GM23338 (cell line): ENCODE measurements at regions not wholly inside any gene's neighbourhood (a gene's known extent, or its start where the extent isn't known, plus 50 kb on each side); places are given as distances from the start of the nearest gene placed in this dataset.
A peak's percentile ranks its signal among the peaks of the same experiment; 100 is the strongest.

Experiments used
- ATAC-seq: fragments of 200-7000 bp; cut with Tn5 transposase; 3 replicates; pipeline ENCODE4 v1.9.1; 2020
- DNase-seq: peaks from one replicate; pipeline ENCODE4 v3.0.0-alpha.2; 2015; ENCODE audit warnings: low spot score
- H2AFZ ChIP-seq: fragments of 200-600 bp; sonication (generic); 2 replicates; pipeline ENCODE4 v1.8.0; 2016; ENCODE audit warnings: antibody characterized with exemption, mild to moderate bottlenecking, moderate library complexity
- H3F3A ChIP-seq: fragments of 200-600 bp; sonication (generic); replicated peaks from 2 replicates; pipeline ENCODE4 v1.8.0; 2017; ENCODE audit warnings: antibody characterized with exemption, mixed run types, low read depth
- H3K27ac ChIP-seq: fragments of 200-600 bp; sonication (generic); 2 replicates; pipeline ENCODE4 v1.6.1; 2016; ENCODE audit warnings: low read depth
- H3K27me3 ChIP-seq: fragments of 200-600 bp; sonication (generic); 2 replicates; pipeline ENCODE4 v1.8.0; 2016; ENCODE audit warnings: mild to moderate bottlenecking, mixed run types, moderate library complexity; ENCODE audit not compliant: insufficient read depth
- H3K36me3 ChIP-seq: fragments of 200-600 bp; sonication (generic); 2 replicates; pipeline ENCODE4 v1.8.0; 2016; ENCODE audit warnings: mild to moderate bottlenecking; ENCODE audit not compliant: insufficient read depth
- H3K4me1 ChIP-seq: fragments of 200-600 bp; sonication (generic); 2 replicates; pipeline ENCODE4 v1.8.0; 2016; ENCODE audit warnings: mild to moderate bottlenecking, moderate library complexity; ENCODE audit not compliant: insufficient read depth
- H3K4me2 ChIP-seq: fragments of 200-600 bp; sonication (generic); 2 replicates; pipeline ENCODE4 v1.7.1; 2017; ENCODE audit warnings: mixed run types
- H3K4me3 ChIP-seq: fragments of 200-600 bp; sonication (generic); 2 replicates; pipeline ENCODE4 v1.6.1; 2016; ENCODE audit warnings: mixed run types
- H3K79me2 ChIP-seq: fragments of 200-600 bp; sonication (generic); replicated peaks from 2 replicates; pipeline ENCODE4 v1.8.0; 2017; ENCODE audit warnings: mild to moderate bottlenecking; ENCODE audit not compliant: insufficient read depth
- H3K9me2 ChIP-seq: fragments of 200-600 bp; sonication (generic); 2 replicates; pipeline ENCODE4 v1.8.0; 2017; ENCODE audit not compliant: insufficient read depth
- H4K20me1 ChIP-seq: fragments of 200-600 bp; sonication (generic); replicated peaks from 2 replicates; pipeline ENCODE4 v1.8.0; 2017; ENCODE audit warnings: mild to moderate bottlenecking; ENCODE audit not compliant: insufficient read depth
- H3K27ac Mint-ChIP-seq: 2 replicates; pipeline ENCODE4 v1.8.0; 2020; ENCODE audit warnings: inconsistent platforms, mild to moderate bottlenecking, moderate library complexity, mixed read lengths
- H3K27me3 Mint-ChIP-seq: 3 replicates; pipeline ENCODE4 v1.8.0; 2022; ENCODE audit warnings: low read depth, mild to moderate bottlenecking, moderate library complexity, mixed read lengths, inconsistent platforms; ENCODE audit not compliant: insufficient read depth, poor library complexity
- H3K36me3 Mint-ChIP-seq: 3 replicates; pipeline ENCODE4 v1.8.0; 2021; ENCODE audit warnings: low read depth, mild to moderate bottlenecking, inconsistent platforms, moderate library complexity, mixed read lengths
- H3K4me1 Mint-ChIP-seq: 3 replicates; pipeline ENCODE4 v1.8.0; 2020; ENCODE audit warnings: mild to moderate bottlenecking, inconsistent platforms, mixed read lengths
- H3K4me3 Mint-ChIP-seq: 3 replicates; pipeline ENCODE4 v1.8.0; 2021; ENCODE audit warnings: moderate library complexity, mild to moderate bottlenecking, inconsistent platforms, mixed read lengths
- H3K9me3 Mint-ChIP-seq: 3 replicates; pipeline ENCODE4 v1.8.0; 2020; ENCODE audit warnings: moderate library complexity, mild to moderate bottlenecking, inconsistent platforms, mixed read lengths
- EZH2 ChIP-seq: fragments of 200-600 bp; sonication (generic); IDR thresholded peaks from one replicate; pipeline ENCODE4 v1.8.0; 2017; ENCODE audit warnings: antibody characterized with exemption, mild to moderate bottlenecking, low read depth; ENCODE audit not compliant: unreplicated experiment
- EZH2phosphoT487 ChIP-seq: fragments of 200-600 bp; sonication (generic); IDR thresholded peaks from one replicate; pipeline ENCODE4 v1.8.1; 2018; ENCODE audit warnings: antibody characterized with exemption; ENCODE audit not compliant: unreplicated experiment
- ZNF114 ChIP-seq: fragments of 250-450 bp; sonication (Bioruptor Pico); IDR thresholded peaks from 2 replicates; pipeline ENCODE4 v1.5.0; 2020; ENCODE audit warnings: mild to moderate bottlenecking, moderate library complexity
- TF ChIP-seq, protein P1 (sequence below), 2 experiments: fragments of 200-600 bp in 1 of 2; sonication (generic) in 1 of 2; conservative IDR thresholded peaks; 2 replicates each; pipeline versions ENCODE4 v1.5.1 to v1.6.1; 2016 to 2017; ENCODE audit warnings: antibody characterized with exemption in 2 of 2, low read depth in 2 of 2, mild to moderate bottlenecking in 2 of 2, moderate library complexity in 1 of 2
- TF ChIP-seq, protein P2 (sequence below): fragments of 250-450 bp; sonication (Bioruptor Pico); IDR thresholded peaks from 2 replicates; pipeline ENCODE4 v1.5.0; 2020; ENCODE audit warnings: mild to moderate bottlenecking, moderate library complexity
- TF ChIP-seq, protein P3 (sequence below): IDR thresholded peaks from one replicate; pipeline ENCODE4 v1.6.1; 2018; ENCODE audit warnings: antibody characterized with exemption; ENCODE audit not compliant: unreplicated experiment

DNA sequence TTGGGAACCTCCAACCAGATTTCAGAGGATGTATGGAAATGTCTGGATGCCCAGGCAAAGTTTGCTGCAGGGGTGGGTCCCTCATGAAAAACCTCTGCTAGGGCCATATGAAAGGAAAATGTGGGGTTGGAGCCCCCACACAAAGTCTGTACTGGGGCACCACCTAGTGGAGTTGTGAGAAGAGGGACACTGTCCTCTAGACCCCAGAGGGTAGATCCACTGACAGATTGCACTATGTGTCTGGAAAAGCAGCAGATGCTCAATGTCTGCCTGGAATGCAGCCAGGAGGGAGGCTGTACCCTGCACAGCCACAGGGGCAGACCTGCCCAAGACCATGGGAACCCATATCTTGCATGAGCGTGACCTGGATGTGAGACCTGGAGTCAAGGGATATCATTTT is 573.7 kb upstream of the NXPH2 start:
- Mint-ChIP-seq H3K36me3 (peaks cover 17% of the 10 kb centered on the region), H3K9me3 (peaks cover 24% of the 10 kb centered on the region), H3K4me3 (no peak overlapping the region), H3K4me1 (no peaks in the 10 kb centered on the region), H3K27ac (no peak overlapping the region), H3K27me3 (no peaks in the 10 kb centered on the region)
- no peaks in the 10 kb centered on the region for H3K79me2 ChIP-seq
- no peaks in the 10 kb centered on the region for H3F3A ChIP-seq
- DNase-seq, result peak; percentile 5
- H3K4me1 ChIP-seq, result no peaks in the 10 kb centered on the region
- no peak overlapping the region for H3K4me2 ChIP-seq
- no peak for ATAC-seq
- no peak overlapping the region for H2AFZ ChIP-seq
- H3K27ac ChIP-seq, result no peak overlapping the region
- H4K20me1 ChIP-seq, result no peaks in the 10 kb centered on the region
- H3K27me3 ChIP-seq, result no peaks in the 10 kb centered on the region
- H3K36me3 ChIP-seq, result no peaks in the 10 kb centered on the region
- TF ChIP-seq, protein P1, sequence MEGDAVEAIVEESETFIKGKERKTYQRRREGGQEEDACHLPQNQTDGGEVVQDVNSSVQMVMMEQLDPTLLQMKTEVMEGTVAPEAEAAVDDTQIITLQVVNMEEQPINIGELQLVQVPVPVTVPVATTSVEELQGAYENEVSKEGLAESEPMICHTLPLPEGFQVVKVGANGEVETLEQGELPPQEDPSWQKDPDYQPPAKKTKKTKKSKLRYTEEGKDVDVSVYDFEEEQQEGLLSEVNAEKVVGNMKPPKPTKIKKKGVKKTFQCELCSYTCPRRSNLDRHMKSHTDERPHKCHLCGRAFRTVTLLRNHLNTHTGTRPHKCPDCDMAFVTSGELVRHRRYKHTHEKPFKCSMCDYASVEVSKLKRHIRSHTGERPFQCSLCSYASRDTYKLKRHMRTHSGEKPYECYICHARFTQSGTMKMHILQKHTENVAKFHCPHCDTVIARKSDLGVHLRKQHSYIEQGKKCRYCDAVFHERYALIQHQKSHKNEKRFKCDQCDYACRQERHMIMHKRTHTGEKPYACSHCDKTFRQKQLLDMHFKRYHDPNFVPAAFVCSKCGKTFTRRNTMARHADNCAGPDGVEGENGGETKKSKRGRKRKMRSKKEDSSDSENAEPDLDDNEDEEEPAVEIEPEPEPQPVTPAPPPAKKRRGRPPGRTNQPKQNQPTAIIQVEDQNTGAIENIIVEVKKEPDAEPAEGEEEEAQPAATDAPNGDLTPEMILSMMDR (conservative IDR thresholded peaks at IDR 0.05; ENCODE audit: low read depth in 2 of 2), result peak; percentile 38 to 70
- no peak for TF ChIP-seq EZH2
- H3K9me2 ChIP-seq, result no peaks in the 10 kb centered on the region
- no peak overlapping the region for H3K4me3 ChIP-seq

GRCh38 chr2:139317259-139317658 is 537.1 kb upstream of the NXPH2 start:
- peaks cover 14% of the 10 kb centered on the region for H3K4me1 ChIP-seq
- Mint-ChIP-seq H3K27me3 (peaks cover 3% of the 10 kb centered on the region), H3K4me3 (no peak overlapping the region), H3K27ac (0 out of 2 replicates have a peak overlapping the region, but pooled peaks have one; percentile 28), H3K9me3 (no peaks in the 10 kb centered on the region), H3K4me1 (peaks cover 17% of the 10 kb centered on the region), H3K36me3 (no peaks in the 10 kb centered on the region)
- ATAC-seq (peak; percentile 75), DNase-seq (peak; percentile 52)
- H3K4me3 ChIP-seq, result no peak overlapping the region
- H3K4me2 ChIP-seq, result 0 out of 2 replicates have a peak overlapping the region, but pooled peaks have one; percentile 23
- no peaks in the 10 kb centered on the region for H4K20me1 ChIP-seq
- H3F3A ChIP-seq, result no peaks in the 10 kb centered on the region
- H3K9me2 ChIP-seq, result no peaks in the 10 kb centered on the region
- H3K27me3 ChIP-seq, result no peaks in the 10 kb centered on the region
- TF ChIP-seq, protein P2, sequence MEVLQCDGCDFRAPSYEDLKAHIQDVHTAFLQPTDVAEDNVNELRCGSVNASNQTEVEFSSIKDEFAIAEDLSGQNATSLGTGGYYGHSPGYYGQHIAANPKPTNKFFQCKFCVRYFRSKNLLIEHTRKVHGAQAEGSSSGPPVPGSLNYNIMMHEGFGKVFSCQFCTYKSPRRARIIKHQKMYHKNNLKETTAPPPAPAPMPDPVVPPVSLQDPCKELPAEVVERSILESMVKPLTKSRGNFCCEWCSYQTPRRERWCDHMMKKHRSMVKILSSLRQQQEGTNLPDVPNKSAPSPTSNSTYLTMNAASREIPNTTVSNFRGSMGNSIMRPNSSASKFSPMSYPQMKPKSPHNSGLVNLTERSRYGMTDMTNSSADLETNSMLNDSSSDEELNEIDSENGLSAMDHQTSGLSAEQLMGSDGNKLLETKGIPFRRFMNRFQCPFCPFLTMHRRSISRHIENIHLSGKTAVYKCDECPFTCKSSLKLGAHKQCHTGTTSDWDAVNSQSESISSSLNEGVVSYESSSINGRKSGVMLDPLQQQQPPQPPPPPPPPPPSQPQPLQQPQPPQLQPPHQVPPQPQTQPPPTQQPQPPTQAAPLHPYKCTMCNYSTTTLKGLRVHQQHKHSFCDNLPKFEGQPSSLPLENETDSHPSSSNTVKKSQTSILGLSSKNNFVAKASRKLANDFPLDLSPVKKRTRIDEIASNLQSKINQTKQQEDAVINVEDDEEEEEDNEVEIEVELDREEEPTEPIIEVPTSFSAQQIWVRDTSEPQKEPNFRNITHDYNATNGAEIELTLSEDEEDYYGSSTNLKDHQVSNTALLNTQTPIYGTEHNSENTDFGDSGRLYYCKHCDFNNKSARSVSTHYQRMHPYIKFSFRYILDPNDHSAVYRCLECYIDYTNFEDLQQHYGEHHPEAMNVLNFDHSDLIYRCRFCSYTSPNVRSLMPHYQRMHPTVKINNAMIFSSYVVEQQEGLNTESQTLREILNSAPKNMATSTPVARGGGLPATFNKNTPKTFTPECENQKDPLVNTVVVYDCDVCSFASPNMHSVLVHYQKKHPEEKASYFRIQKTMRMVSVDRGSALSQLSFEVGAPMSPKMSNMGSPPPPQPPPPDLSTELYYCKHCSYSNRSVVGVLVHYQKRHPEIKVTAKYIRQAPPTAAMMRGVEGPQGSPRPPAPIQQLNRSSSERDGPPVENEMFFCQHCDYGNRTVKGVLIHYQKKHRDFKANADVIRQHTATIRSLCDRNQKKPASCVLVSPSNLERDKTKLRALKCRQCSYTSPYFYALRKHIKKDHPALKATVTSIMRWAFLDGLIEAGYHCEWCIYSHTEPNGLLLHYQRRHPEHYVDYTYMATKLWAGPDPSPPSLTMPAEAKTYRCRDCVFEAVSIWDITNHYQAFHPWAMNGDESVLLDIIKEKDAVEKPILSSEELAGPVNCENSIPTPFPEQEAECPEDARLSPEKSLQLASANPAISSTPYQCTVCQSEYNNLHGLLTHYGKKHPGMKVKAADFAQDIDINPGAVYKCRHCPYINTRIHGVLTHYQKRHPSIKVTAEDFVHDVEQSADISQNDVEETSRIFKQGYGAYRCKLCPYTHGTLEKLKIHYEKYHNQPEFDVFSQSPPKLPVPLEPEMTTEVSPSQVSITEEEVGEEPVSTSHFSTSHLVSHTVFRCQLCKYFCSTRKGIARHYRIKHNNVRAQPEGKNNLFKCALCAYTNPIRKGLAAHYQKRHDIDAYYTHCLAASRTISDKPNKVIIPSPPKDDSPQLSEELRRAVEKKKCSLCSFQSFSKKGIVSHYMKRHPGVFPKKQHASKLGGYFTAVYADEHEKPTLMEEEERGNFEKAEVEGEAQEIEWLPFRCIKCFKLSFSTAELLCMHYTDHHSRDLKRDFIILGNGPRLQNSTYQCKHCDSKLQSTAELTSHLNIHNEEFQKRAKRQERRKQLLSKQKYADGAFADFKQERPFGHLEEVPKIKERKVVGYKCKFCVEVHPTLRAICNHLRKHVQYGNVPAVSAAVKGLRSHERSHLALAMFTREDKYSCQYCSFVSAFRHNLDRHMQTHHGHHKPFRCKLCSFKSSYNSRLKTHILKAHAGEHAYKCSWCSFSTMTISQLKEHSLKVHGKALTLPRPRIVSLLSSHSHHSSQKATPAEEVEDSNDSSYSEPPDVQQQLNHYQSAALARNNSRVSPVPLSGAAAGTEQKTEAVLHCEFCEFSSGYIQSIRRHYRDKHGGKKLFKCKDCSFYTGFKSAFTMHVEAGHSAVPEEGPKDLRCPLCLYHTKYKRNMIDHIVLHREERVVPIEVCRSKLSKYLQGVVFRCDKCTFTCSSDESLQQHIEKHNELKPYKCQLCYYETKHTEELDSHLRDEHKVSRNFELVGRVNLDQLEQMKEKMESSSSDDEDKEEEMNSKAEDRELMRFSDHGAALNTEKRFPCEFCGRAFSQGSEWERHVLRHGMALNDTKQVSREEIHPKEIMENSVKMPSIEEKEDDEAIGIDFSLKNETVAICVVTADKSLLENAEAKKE (CRISPR knock-in tag), result no peak
- TF ChIP-seq, protein P3, sequence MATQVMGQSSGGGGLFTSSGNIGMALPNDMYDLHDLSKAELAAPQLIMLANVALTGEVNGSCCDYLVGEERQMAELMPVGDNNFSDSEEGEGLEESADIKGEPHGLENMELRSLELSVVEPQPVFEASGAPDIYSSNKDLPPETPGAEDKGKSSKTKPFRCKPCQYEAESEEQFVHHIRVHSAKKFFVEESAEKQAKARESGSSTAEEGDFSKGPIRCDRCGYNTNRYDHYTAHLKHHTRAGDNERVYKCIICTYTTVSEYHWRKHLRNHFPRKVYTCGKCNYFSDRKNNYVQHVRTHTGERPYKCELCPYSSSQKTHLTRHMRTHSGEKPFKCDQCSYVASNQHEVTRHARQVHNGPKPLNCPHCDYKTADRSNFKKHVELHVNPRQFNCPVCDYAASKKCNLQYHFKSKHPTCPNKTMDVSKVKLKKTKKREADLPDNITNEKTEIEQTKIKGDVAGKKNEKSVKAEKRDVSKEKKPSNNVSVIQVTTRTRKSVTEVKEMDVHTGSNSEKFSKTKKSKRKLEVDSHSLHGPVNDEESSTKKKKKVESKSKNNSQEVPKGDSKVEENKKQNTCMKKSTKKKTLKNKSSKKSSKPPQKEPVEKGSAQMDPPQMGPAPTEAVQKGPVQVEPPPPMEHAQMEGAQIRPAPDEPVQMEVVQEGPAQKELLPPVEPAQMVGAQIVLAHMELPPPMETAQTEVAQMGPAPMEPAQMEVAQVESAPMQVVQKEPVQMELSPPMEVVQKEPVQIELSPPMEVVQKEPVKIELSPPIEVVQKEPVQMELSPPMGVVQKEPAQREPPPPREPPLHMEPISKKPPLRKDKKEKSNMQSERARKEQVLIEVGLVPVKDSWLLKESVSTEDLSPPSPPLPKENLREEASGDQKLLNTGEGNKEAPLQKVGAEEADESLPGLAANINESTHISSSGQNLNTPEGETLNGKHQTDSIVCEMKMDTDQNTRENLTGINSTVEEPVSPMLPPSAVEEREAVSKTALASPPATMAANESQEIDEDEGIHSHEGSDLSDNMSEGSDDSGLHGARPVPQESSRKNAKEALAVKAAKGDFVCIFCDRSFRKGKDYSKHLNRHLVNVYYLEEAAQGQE, result no peak
- TF ChIP-seq ZNF114 (CRISPR knock-in tag), result no peak
- TF ChIP-seq, protein P1 (conservative IDR thresholded peaks at IDR 0.05; ENCODE audit: low read depth in 2 of 2), result no peak
- TF ChIP-seq EZH2, result no peak
- no peak for TF ChIP-seq EZH2phosphoT487
- no peak overlapping the region for H2AFZ ChIP-seq
- no peaks in the 10 kb centered on the region for H3K36me3 ChIP-seq
- H3K27ac ChIP-seq, result no peak overlapping the region
- H3K79me2 ChIP-seq, result no peaks in the 10 kb centered on the region
